Body of pancreas (tissue), 4 donors: ENCODE measurements at regions not wholly inside any gene's neighbourhood (a gene's known extent, or its start where the extent isn't known, plus 50 kb on each side); places are given as distances from the start of the nearest gene placed in this dataset.

ENCODE experiments used
- POLR2A ChIP-seq, 3 donors: fragments of 450-650 bp; IDR thresholded peaks; one replicate each; pipeline ENCODE4 v1.6.1; 2016; ENCODE audit warnings: antibody characterized with exemption in 3 of 3, mild to moderate bottlenecking in 2 of 3
- TF ChIP-seq, protein P1 (sequence below), 7 experiments: fragments of 450-650 bp in 4 of 7; fragments of 200-600 bp in 3 of 7; sonication (generic) in 3 of 7; IDR thresholded peaks; one replicate each; pipeline ENCODE4 v1.5.1; 2016 to 2019; ENCODE audit warnings: antibody characterized with exemption in 7 of 7

DNA sequence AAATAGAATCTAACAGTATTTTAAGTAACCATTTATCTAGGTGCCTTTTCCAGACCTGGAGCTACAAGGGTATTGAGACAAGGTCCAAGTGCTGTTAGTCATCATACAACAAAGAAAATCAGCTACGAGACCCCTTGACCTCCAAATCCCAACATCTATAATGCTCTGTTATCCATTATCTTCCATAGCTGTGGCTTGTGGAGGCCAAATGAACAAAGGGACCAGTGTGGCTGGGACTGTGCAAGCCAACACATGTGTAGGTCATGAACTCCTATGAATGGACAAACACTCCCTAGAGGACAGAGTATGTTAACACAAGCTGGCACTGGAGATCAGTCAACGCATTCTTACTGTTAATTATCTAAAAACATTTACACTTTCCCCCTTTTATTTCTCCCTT, 374.5 kb downstream of the EMP1 start:
- TF ChIP-seq, protein P1, sequence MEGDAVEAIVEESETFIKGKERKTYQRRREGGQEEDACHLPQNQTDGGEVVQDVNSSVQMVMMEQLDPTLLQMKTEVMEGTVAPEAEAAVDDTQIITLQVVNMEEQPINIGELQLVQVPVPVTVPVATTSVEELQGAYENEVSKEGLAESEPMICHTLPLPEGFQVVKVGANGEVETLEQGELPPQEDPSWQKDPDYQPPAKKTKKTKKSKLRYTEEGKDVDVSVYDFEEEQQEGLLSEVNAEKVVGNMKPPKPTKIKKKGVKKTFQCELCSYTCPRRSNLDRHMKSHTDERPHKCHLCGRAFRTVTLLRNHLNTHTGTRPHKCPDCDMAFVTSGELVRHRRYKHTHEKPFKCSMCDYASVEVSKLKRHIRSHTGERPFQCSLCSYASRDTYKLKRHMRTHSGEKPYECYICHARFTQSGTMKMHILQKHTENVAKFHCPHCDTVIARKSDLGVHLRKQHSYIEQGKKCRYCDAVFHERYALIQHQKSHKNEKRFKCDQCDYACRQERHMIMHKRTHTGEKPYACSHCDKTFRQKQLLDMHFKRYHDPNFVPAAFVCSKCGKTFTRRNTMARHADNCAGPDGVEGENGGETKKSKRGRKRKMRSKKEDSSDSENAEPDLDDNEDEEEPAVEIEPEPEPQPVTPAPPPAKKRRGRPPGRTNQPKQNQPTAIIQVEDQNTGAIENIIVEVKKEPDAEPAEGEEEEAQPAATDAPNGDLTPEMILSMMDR (IDR thresholded peaks at IDR 0.05): no peak
- TF ChIP-seq POLR2A (IDR thresholded peaks at IDR 0.05): no peak
